ENCODE measurements at regions not wholly inside any gene's neighbourhood (a gene's known extent, or its start where the extent isn't known, plus 50 kb on each side); places are given as distances from the start of the nearest gene placed in this dataset.

DNA sequence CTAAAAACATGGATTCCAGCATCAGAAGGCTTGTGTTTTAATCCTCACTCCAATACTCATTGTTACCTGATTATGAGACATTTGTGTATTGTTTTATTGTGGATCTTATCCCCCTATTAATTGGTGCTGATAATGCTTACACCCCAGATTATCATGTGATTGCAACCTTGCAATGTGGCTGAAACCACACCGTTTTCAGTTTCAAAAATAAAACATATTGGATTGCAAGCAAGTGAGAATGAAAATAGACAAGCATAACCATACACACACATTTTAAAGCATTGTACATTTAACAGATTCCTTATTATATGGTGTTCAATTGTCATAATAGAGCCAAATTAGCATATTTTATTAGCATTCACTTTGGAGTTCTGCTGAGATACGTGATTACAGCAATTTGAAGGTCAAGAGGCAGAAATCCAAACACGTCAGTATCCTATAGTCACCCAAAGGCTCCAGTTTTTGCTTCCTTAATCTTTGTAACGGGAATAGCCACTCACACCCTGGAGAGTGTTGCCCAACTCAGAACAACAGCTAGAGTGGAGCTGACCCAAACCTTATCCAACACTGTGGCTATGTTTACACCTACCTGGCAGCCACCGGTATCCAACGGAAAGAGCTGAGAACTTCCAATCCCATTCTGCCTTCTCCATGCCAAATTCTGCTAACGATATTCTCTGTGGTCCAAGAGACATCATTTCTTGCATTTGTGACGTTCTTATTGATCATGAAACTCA is 317.1 kb upstream of the KLF6 start:
- H3K4me3 ChIP-seq (ENCODE audit: low read length), result no peak overlapping the region
- H3K9me3 ChIP-seq (ENCODE audit: control insufficient read depth, low read length), result no peaks in the 10 kb centered on the region
- intact Hi-C loops (cut with DNase I), result no loop called here
- ATAC-seq (peak; percentile 70 to 84), DNase-seq (no peak)
- no peak overlapping the region for H3K27ac ChIP-seq (ENCODE audit: low read length)
- no peaks in the 10 kb centered on the region for H3K27me3 ChIP-seq (ENCODE audit: control insufficient read depth, insufficient read depth)
- WGBS, result 75% methylated on average over 8 of the region's 8 CpGs
- H3K4me1 ChIP-seq (ENCODE audit: control insufficient read depth, insufficient read depth, low read length), result no peaks in the 10 kb centered on the region

DNA sequence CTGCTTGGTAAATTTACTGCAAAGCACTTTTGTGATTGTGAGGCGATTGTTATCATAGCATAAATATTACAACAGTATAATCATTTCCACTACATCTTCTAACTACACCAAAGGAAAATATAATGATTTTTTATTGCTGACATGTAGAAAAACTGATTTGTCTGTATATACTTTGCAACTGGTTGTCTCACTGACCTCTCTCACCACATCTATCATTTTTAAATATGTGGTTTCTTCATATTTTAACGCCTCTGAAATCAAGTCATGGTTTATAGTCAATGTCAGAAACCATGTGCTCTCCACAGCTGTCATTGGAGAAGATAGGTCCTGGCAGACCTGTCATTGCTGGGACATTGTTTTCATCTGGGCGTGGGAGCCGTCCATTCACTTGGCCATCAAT is 315.4 kb upstream of the KLF6 start:
- no peak overlapping the region for H3K27ac ChIP-seq (ENCODE audit: low read length)
- no peak for DNase-seq
- ATAC-seq, result no peak
- WGBS, result 86% methylated on average over 4 of the region's 4 CpGs
- H3K27me3 ChIP-seq (ENCODE audit: control insufficient read depth, insufficient read depth), result no peaks in the 10 kb centered on the region
- no peak overlapping the region for H3K4me3 ChIP-seq (ENCODE audit: low read length)
- H3K4me1 ChIP-seq (ENCODE audit: control insufficient read depth, insufficient read depth, low read length), result no peaks in the 10 kb centered on the region
- H3K9me3 ChIP-seq (ENCODE audit: control insufficient read depth, low read length), result no peaks in the 10 kb centered on the region
- intact Hi-C loops (cut with DNase I), result no loop called here

DNA sequence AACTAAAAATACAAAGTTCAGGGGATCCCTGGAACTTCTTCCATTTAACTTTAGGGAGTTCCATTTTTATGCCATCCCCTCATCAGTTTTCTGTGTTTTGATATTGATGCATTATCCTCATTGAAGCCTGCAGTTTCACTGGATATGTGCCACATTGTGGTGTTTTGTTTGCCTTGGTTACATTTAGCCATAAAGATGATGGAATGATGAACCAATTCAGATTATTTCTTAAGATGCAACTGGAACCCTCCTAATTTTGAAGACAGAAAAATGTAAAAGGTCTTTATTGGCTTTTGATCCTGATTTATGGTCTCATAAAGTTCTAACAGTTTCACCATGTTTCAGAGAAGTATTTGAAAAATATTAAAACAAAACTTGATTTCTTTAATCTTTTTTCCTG is 314.2 kb upstream of the KLF6 start:
- Histone ChIP-seq H3K27me3 (ENCODE audit: control insufficient read depth, insufficient read depth) (no peaks in the 10 kb centered on the region), H3K4me3 (ENCODE audit: low read length) (no peak overlapping the region), H3K27ac (ENCODE audit: low read length) (no peak overlapping the region), H3K4me1 (ENCODE audit: control insufficient read depth, insufficient read depth, low read length) (no peaks in the 10 kb centered on the region), H3K9me3 (ENCODE audit: control insufficient read depth, low read length) (no peaks in the 10 kb centered on the region)
- no peak for ATAC-seq
- DNase-seq, result no peak
- intact Hi-C loops (cut with DNase I), result no loop called here

DNA sequence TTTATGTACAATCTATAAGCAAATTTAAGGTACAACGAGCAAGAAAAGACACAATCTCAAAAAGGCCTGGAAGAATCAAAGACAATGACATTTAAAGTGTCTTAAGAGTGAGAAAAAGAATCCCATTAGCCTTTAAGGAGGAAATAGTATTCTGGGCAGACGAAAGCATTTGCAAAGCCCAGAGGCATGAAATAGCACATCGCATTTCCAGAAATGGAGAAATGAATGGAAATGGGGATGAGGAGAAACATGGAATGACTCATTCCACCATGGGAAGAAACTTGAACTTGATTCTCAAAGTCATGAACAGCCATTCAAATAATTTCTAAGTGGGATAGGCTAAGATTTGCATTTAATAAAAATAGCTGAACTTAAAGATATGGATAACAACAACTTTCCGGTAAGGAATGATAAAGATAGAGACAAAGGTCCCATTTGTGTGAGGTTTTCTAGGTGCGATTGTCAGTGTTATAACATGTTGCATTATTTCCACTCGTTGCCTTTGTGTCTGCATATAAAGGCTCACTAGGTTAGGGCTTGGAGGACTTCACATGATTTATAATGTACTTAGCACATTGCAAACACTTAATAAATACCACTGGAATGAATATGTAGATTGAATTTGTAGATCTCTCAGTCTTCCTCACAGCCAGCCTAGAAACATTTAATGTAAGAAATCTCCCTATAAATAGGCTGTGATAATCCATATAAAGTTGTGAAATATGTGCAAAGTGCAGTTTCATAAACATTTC is 310.3 kb upstream of the KLF6 start:
- WGBS, result 85% methylated on average over 6 of the region's 6 CpGs
- H3K27ac ChIP-seq (ENCODE audit: low read length), result no peak overlapping the region
- H3K4me3 ChIP-seq (ENCODE audit: low read length), result no peak overlapping the region
- ATAC-seq (no peak), DNase-seq (no peak)
- H3K9me3 ChIP-seq (ENCODE audit: control insufficient read depth, low read length), result no peaks in the 10 kb centered on the region
- intact Hi-C loops (cut with DNase I), result no loop called here
- no peaks in the 10 kb centered on the region for H3K4me1 ChIP-seq (ENCODE audit: control insufficient read depth, insufficient read depth, low read length)
- no peaks in the 10 kb centered on the region for H3K27me3 ChIP-seq (ENCODE audit: control insufficient read depth, insufficient read depth)

DNA sequence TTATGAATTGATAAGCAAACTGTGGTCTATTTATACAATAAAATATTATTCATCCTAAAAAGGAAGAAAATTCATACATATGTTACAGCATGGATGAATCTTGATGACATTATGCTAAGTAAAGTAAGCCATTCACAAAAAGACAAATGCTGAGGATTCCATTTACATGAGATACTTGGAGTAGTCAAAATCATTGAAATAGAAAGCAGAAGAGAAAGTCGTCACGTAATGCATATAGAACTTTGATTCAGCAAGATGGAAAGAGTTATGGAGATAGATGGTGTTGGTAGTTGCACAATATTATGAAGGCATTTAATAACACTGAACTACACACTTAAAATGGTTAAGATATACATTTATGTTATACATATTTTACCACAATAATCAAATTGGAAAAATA is 309.7 kb upstream of the KLF6 start:
- Histone ChIP-seq H3K4me3 (ENCODE audit: low read length) (no peak overlapping the region), H3K27ac (ENCODE audit: low read length) (no peak overlapping the region), H3K9me3 (ENCODE audit: control insufficient read depth, low read length) (no peaks in the 10 kb centered on the region), H3K4me1 (ENCODE audit: control insufficient read depth, insufficient read depth, low read length) (no peaks in the 10 kb centered on the region), H3K27me3 (ENCODE audit: control insufficient read depth, insufficient read depth) (no peaks in the 10 kb centered on the region)
- intact Hi-C loops (cut with DNase I), result no loop called here
- WGBS, result 85% methylated on average over 2 of the region's 2 CpGs
- DNase-seq (no peak), ATAC-seq (no peak)

DNA sequence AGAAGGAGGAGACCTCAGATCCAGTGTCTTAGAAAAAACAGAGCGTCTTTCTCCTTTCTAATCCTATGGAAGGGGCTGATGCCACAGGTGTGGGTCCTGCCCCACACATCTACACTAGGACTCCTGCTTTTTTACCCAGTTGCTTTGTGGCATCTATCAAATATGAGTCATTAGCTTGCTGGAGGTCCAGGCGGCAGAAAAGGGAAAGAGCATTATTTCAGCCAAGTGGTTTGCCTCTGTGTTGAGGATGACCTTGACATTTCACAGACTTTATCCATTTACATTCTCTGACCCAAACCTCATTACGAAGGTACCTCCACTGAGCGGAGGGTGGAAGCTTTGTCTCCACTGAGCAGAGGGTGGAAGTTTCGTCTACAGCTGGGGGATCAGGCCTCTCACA is 308.4 kb upstream of the KLF6 start:
- no peak for DNase-seq
- Histone ChIP-seq H3K9me3 (ENCODE audit: control insufficient read depth, low read length) (no peaks in the 10 kb centered on the region), H3K4me3 (ENCODE audit: low read length) (no peak overlapping the region), H3K27ac (ENCODE audit: low read length) (no peak overlapping the region), H3K4me1 (ENCODE audit: control insufficient read depth, insufficient read depth, low read length) (no peaks in the 10 kb centered on the region), H3K27me3 (ENCODE audit: control insufficient read depth, insufficient read depth) (no peaks in the 10 kb centered on the region)
- ATAC-seq, result no peak
- intact Hi-C loops (cut with DNase I), result no loop called here
- 98% methylated on average over 5 of the region's 5 CpGs for WGBS

DNA sequence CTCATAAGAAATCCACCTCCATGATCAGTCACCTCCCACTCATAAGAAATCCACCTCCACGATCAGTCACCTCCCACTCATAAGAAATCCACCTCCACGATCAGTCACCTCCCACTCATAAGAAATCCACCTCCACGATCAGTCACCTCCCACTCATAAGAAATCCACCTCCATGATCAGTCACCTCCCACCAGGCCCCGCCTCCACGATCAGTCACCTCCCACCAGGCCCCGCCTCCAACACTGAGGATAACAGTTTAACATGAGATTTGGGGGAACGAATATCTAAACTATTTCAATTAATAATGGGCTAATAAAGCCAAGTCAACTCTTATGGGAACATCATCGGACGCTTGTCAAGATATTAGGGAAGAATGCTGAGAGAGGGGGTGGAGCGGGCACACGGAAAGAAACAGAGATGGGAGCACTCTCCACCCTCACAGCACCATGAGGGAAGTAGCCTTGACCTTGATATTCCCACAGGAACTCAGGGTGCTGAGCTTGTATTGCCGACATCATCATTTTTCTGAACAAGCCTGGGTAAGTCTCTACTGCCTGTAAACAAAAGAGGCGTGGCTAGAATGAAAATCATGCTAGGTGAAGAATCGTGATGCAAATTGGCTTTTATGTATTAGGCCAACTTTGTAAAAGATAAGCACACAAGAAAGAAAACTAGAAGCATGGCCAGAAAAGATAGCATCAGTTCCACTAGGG is 303.5 kb upstream of the KLF6 start:
- WGBS, result 90% methylated on average over 14 of the region's 14 CpGs

DNA sequence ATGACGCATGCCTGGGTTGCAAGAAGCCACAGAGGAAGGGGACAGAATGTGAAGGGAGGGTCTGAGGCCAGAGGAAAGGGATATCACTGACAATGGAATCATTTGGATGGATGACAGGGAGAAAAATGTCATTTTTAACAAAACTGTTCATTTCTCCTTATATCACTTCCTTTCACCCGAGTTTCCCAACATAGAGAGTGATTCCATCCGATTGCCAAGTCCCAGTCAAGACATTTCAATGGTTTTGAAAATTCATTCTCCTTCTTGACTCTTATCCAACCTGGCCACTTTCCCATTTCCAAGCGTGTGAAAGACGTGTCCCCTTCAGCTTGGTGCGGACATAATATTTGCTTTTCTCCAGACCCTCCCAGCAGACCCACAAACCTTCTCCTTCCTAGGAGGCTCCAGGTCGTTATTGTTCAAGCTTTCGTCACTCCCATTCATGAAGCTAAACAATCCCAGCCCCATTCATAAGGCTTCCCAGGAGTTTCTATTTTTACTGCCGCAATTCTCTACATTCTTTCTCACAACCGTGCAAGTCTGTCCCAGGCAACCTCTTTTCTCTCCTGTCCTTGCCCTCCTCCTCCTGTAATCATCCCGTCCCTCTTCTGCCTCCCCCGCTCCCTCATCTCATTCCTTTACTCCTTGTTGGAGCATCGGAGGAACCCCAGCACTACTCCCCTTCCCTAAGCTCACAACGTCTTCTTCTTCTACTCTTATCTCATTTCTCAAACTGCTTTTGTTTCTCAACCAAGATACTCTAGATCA is 301.3 kb upstream of the KLF6 start:
- peak overlapping the region; percentile 63 for H3K27ac ChIP-seq (ENCODE audit: low read length)
- intact Hi-C loops (cut with DNase I), result loop anchor here in 1 of 4 donors (10.0 kb wide), 1 partner anchor 568 kb away; no protein-coding TSS in a partner anchor
- ATAC-seq (peak; percentile 57 to 68), DNase-seq (no peak)
- H3K27me3 ChIP-seq (ENCODE audit: control insufficient read depth, insufficient read depth), result no peaks in the 10 kb centered on the region
- peak overlapping the region; percentile 15 for H3K4me3 ChIP-seq (ENCODE audit: low read length)
- 20% methylated on average over 14 of the region's 14 CpGs for WGBS
- H3K9me3 ChIP-seq (ENCODE audit: control insufficient read depth, low read length), result no peaks in the 10 kb centered on the region
- H3K4me1 ChIP-seq (ENCODE audit: control insufficient read depth, insufficient read depth, low read length), result peaks cover 13% of the 10 kb centered on the region

More for the DNA sequence above, 303.5 kb upstream of the KLF6 start:
- Histone ChIP-seq H3K4me1 (ENCODE audit: control insufficient read depth, insufficient read depth, low read length) (peaks cover 3% of the 10 kb centered on the region), H3K4me3 (ENCODE audit: low read length) (no peak overlapping the region), H3K27me3 (ENCODE audit: control insufficient read depth, insufficient read depth) (no peaks in the 10 kb centered on the region), H3K27ac (ENCODE audit: low read length) (no peak overlapping the region), H3K9me3 (ENCODE audit: control insufficient read depth, low read length) (no peaks in the 10 kb centered on the region)
- ATAC-seq (no peak), DNase-seq (no peak)
- intact Hi-C loops (cut with DNase I), result loop anchor here in 1 of 4 donors (10.0 kb wide), 1 partner anchor 566 kb away; no protein-coding TSS in a partner anchor

DNA sequence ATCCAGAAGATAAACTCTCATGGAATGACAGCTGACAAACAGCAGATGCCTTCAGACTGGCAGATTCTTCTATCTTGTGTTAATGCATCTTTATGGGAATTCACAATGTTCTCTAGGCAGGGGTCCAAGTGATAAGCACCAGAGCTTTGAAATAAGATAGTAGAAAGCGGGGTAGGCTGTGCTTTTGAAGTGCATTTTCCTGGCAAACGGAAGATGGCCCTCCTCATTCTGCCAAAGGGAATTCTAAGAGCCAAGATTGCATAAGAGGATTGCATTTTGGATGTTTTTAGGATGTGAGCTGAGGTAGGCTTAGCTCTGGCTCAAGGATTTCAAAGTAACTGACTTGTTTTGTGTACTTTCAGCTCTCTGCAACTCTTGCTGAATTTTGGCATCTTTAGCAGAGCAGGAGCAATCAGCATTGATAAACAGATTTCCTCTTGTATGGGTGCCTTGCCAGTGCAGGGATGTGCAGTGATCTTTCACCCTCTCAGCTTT is 298.5 kb upstream of the KLF6 start:
- Histone ChIP-seq H3K27me3 (ENCODE audit: control insufficient read depth, insufficient read depth) (no peaks in the 10 kb centered on the region), H3K9me3 (ENCODE audit: control insufficient read depth, low read length) (no peaks in the 10 kb centered on the region), H3K4me1 (ENCODE audit: control insufficient read depth, insufficient read depth, low read length) (peaks cover 13% of the 10 kb centered on the region), H3K27ac (ENCODE audit: low read length) (peak overlapping the region; percentile 25), H3K4me3 (ENCODE audit: low read length) (no peak overlapping the region)
- intact Hi-C loops (cut with DNase I), result loop anchor here in 1 of 4 donors (10.0 kb wide), 1 partner anchor 571 kb away; no protein-coding TSS in a partner anchor
- peak; percentile 76 to 80 for ATAC-seq
- peak in 1 of 3 donors; percentile 52 for DNase-seq
- WGBS, result 18% methylated on average over 2 of the region's 2 CpGs

DNA sequence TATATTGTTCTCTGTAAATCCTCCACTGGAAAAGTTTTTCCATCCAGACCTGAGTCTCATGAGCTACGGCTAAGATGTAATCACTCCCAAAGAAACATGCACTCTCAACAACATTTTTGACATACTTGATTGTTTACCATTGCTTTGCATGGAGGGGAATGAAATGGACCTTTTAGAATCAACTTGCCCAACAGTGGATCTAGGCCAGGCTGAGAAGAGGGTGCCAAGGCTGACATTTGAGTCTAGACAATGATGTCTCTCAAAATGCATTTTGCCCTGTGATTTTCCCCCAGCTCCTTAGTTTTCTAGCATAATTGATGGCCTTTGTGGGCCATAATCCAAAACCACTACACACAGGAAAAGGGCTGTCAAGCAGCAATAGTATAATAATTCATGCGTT is 297.9 kb upstream of the KLF6 start:
- intact Hi-C loops (cut with DNase I), result loop anchor here in 1 of 4 donors (10.0 kb wide), 1 partner anchor 572 kb away; no protein-coding TSS in a partner anchor
- Histone ChIP-seq H3K27me3 (ENCODE audit: control insufficient read depth, insufficient read depth) (no peaks in the 10 kb centered on the region), H3K4me1 (ENCODE audit: control insufficient read depth, insufficient read depth, low read length) (peaks cover 13% of the 10 kb centered on the region), H3K9me3 (ENCODE audit: control insufficient read depth, low read length) (no peaks in the 10 kb centered on the region), H3K4me3 (ENCODE audit: low read length) (no peak overlapping the region), H3K27ac (ENCODE audit: low read length) (peak overlapping the region; percentile 25)
- DNase-seq, result no peak
- WGBS, result 61% methylated on average over 2 of the region's 2 CpGs
- no peak for ATAC-seq
